Brain microvascular endothelial cell (primary cell): ENCODE measurements at regions not wholly inside any gene's neighbourhood (a gene's known extent, or its start where the extent isn't known, plus 50 kb on each side); places are given as distances from the start of the nearest gene placed in this dataset.

Source experiments
- DNase-seq: peaks from one replicate; pipeline ENCODE4 v3.0.0-alpha.2; 2020
- H3K27ac ChIP-seq: fragments of 250-450 bp; sonication (Bioruptor Pico); 2 replicates; pipeline ENCODE4 v1.5.1; 2020; ENCODE audit warnings: mild to moderate bottlenecking, moderate library complexity
- H3K27me3 ChIP-seq: fragments of 250-450 bp; sonication (Bioruptor Pico); replicated peaks from 2 replicates; pipeline ENCODE4 v1.5.1; 2020; ENCODE audit warnings: mild to moderate bottlenecking
- H3K36me3 ChIP-seq: fragments of 250-450 bp; sonication (Bioruptor Pico); replicated peaks from 2 replicates; pipeline ENCODE4 v1.5.1; 2020; ENCODE audit warnings: mild to moderate bottlenecking
- H3K4me3 ChIP-seq: 2 replicates; pipeline ENCODE4 v1.5.1; 2011; ENCODE audit warnings: low read depth, mild to moderate bottlenecking, control low read depth, low read length, moderate library complexity
- in situ Hi-C: cut with HindIII; loops from 2 replicates; pipeline ENCODE4 v1.10.0; 2017; ENCODE audit warnings: low sequenced_read_pairs, low pct_ligation_motif_present
- TF ChIP-seq, protein P1 (sequence below): IDR thresholded peaks from 2 replicates; pipeline ENCODE4 v1.5.1; 2011; ENCODE audit warnings: low read depth, mild to moderate bottlenecking, moderate library complexity, low read length, control low read depth, inconsistent platforms; ENCODE audit errors: missing control alignments

DNA sequence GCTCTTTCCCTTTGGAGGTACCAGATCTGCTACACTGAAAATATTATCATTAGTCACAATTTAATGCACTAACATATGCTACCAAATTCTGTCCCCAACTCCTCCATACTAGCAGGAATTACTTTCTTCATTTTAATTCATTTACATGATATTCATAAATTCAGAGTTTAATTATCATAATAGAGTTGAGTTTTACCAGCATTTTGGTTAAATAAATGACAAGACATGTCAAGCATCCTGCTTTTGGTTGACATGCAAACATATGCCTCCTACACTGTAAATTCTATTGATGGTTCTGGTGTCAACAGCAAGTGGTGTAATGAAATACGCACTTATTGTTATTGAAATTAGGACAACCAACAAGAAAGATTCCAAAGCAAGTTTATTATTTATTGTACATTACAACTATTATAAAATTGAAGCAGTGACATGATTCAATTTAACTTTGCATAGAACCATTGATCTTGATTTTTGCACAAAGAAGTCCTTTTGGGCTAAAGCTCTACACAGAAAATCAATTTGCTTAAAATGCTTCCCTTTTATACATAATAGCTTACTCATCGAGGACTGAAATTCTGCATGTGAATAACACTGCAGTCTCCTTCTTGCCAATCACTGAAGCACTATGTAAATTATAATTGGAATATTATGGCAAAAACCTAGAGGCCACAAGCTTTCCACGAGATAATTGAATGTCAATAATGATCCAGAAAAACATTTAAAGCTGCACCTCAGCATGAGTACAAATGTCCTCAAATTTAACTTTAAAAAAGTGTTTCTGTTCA is 728.6 kb upstream of the ADGRL2 start:
- no peak for DNase-seq
- TF ChIP-seq, protein P1, sequence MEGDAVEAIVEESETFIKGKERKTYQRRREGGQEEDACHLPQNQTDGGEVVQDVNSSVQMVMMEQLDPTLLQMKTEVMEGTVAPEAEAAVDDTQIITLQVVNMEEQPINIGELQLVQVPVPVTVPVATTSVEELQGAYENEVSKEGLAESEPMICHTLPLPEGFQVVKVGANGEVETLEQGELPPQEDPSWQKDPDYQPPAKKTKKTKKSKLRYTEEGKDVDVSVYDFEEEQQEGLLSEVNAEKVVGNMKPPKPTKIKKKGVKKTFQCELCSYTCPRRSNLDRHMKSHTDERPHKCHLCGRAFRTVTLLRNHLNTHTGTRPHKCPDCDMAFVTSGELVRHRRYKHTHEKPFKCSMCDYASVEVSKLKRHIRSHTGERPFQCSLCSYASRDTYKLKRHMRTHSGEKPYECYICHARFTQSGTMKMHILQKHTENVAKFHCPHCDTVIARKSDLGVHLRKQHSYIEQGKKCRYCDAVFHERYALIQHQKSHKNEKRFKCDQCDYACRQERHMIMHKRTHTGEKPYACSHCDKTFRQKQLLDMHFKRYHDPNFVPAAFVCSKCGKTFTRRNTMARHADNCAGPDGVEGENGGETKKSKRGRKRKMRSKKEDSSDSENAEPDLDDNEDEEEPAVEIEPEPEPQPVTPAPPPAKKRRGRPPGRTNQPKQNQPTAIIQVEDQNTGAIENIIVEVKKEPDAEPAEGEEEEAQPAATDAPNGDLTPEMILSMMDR, result no peak
- in situ Hi-C loops, result no loop called here
- Histone ChIP-seq H3K27me3 (no peaks in the 10 kb centered on the region), H3K36me3 (no peaks in the 10 kb centered on the region), H3K4me3 (no peak overlapping the region), H3K27ac (no peak overlapping the region)

DNA sequence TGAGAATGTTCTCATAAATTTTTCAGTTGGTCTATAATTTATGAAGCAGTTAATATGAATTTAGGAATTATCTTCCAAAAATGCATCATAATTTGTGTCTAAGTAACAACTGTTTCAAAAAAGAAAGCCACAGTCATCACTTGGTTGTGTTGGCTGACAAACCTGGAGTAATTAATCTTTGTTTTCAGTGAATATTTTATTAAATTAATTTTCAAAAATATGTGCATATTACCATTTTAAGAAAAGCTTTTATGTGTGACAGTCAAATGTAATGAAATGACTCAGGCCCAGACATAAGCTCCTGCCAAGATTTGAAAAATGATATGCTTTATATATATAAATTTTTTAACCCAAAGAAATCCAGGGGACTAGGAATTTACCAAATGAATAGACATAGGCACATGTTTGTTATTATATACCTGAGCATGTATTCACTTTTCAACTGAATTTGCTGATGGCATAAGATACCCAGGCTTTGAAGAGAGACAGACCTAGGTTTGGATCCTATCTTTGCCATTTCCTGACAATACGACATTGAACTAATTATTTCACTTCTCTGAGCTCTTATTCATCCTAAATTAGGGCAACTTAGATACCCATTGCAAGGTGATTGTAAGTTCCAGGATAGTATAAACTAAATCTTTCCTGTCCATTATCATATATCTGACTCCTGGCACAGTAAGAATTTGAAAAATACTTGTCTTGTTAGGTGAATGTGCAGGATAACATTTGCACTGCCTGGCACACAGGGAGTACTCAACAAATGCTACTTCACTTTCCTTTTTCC is 729.5 kb upstream of the ADGRL2 start:
- H3K27me3 ChIP-seq, result no peaks in the 10 kb centered on the region
- no peak overlapping the region for H3K4me3 ChIP-seq
- DNase-seq, result no peak
- in situ Hi-C loops, result no loop called here
- H3K36me3 ChIP-seq, result no peaks in the 10 kb centered on the region
- H3K27ac ChIP-seq, result no peak overlapping the region
- TF ChIP-seq, protein P1, result no peak

DNA sequence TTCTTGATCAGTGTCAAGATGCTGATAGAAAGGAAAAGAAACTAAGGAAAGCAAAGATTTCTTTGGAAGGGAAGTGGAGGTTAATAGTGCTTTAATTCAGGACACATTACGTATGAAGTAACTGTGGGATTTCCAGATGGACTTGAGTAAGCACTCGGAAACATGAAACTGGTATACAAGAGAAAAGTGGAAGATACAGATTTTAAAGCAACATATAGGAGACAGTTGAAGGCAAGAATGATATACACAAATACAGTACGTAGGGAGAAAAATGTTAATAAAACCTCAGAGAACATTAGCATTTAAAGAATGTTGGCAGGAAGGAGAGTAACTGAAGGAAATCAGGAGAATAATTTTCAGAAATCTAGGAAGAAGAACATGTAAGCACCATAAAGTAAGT is 730.9 kb upstream of the ADGRL2 start:
- no peaks in the 10 kb centered on the region for H3K36me3 ChIP-seq
- no peaks in the 10 kb centered on the region for H3K27me3 ChIP-seq
- DNase-seq, result no peak
- TF ChIP-seq, protein P1, result no peak
- H3K27ac ChIP-seq, result no peak overlapping the region
- in situ Hi-C loops, result no loop called here
- no peak overlapping the region for H3K4me3 ChIP-seq

DNA sequence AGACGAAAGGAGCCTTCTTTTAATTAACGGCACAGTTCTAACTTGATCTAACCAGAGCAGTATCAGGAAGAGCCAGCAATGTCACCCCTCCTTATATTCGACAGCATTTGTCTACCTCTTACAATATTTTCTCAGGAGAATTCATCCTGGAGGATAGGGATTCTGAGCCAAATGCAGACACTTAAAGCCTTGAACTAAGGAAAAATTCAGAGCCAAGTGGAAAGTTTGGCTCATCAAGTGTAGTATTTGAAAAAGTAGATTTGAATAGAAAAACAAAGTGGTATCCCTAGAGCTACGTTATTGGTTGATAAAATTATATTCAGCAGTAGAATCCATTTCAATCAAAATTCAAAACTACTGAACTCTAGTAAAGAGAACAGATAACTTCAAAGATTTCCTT is 732.0 kb upstream of the ADGRL2 start:
- H3K4me3 ChIP-seq, result no peak overlapping the region
- in situ Hi-C loops, result no loop called here
- no peak overlapping the region for H3K27ac ChIP-seq
- TF ChIP-seq, protein P1, result no peak
- no peak for DNase-seq
- H3K27me3 ChIP-seq, result no peaks in the 10 kb centered on the region
- no peaks in the 10 kb centered on the region for H3K36me3 ChIP-seq

DNA sequence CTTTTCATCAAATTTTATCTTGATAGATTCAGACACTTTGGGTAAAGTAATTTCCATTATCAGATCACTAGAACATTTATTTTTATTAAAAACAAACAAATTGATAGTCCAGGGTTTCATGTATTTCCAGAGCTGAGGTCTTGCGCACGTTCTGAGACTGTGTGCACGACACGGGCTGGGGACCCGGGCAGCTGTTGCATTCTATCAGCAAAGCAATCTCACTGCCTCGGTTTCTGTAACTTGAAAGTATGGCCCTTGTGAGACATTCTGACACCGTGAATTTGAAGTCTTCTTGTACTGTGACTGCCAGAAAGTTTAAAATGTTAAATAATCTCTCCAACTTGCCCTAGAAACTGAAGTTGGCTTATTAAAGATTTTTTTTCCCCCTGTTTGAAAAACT is 746.9 kb upstream of the ADGRL2 start:
- TF ChIP-seq, protein P1, result no peak
- no peak for DNase-seq
- Histone ChIP-seq H3K27ac (no peak overlapping the region), H3K36me3 (no peaks in the 10 kb centered on the region), H3K4me3 (no peak overlapping the region), H3K27me3 (no peaks in the 10 kb centered on the region)
- in situ Hi-C loops, result no loop called here
